HG03097 (cell line): ENCODE measurements at regions not wholly inside any gene's neighbourhood (a gene's known extent, or its start where the extent isn't known, plus 50 kb on each side); places are given as distances from the start of the nearest gene placed in this dataset.

Experiments used
- ATAC-seq: cut with Tn5 transposase; IDR thresholded peaks from one replicate; pipeline ENCODE4 v1.9.1; 2021; ENCODE audit not compliant: unreplicated experiment, low FRiP score

DNA sequence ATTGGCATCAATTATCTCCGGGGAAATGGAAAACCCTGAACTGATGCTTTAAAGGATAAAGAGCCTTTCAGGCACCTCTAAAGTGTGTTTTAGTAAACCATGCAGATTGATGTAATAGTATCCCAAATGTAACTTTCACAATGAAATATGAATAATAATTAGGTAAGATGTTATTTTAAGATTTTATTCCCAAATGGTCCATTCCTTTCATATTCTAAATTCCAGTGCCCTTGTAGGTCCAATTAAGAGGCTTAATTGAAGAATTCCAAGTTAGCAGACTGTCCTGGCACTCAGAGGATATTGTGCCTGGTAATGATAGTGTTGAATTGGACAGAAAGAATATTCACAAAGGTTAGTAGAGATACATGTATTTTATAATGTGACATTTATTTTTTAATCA, 352.5 kb upstream of the NUDT12 start:
- ATAC-seq = no peak

DNA sequence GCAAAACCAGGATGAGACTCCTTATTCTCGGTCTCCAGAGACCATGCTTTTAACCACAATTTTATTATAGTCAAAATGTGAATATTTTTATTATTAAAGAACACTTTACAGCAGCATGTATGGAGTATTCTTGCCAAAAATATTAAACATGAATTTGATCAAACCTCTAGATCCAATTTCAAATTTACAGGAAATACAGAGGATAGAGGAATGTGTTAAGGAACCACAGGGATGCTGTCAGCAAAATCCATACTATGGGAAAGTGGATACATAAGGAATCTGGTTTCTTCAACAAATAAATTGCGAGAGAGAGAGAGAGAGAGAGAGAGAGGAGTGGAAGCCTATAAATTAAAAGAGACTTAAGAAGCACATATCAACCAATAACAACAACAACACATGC, 348.2 kb upstream of the NUDT12 start:
- no peak for ATAC-seq

DNA sequence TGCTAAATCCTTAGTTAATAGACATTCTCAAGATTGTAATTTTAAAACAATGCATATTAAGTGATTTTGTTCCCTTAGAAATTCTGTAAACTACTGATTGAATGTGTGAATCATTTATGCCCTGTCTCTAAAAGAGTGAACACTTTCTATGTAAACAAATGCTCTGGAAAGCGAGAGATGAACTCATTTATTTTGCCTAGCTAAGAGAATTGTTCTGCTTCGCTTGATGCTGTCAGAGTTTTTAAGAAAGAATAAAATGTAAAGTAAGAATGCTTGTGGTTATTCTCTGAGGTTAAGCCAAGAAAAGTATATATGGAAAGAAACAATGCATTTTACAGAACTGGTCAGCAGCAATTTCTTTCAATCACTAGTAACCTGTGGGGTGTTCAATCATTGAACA, 347.4 kb upstream of the NUDT12 start:
- no peak for ATAC-seq

DNA sequence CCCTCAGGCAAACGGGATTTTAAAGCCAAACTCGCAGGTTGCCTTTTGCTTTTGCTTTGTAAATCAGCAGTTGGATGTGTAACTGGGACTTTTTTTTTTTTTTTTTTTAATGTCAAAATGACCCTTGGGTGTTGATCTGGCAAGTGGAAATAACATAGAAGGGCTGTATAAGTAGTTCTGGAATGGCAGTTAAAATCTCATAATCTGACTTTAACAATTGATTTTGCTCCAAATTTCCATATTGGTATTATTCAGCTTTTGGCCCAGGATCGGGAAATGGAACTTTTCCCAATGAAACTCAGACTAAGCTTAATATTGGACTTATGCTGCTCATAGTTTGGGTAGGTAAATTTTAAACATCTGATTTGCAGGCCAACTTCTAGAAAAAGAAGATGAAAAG, 346.8 kb upstream of the NUDT12 start:
- ATAC-seq = no peak

DNA sequence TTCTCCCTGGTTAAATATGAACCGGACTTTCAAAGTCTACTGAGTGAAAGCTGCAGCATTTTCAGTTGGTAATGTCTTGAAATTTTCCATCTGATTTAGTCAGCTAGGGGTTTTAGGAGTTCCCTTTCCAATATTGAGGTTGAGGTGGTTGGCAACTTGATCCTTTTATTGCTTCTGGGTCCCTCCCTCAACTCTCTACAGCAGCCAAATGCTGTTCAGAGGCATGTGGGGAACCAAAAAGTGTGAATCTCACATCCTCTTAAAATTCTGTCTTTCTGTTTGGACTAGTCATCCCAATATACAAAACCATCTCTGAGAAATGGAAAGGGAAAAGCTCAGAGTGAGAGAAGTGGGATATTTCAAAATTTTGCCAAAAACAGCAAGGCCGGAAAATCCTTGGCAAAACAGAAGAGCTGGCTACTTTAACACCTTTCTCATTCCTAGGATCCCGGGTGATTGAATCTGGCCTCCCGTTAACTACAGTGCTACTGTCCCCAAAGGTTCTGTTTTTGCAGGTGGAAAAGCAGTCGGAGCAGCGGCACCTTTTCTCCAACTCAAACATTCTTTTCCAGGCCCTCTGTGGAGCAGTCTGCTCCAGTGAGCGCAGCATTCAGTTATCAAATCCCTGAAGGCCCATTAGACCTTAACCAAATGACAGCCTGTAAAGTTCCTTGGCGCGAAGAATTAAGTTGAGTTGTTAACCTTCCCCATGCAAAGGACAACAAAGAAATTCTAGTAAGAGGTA, 345.9 kb upstream of the NUDT12 start:
- no peak for ATAC-seq

DNA sequence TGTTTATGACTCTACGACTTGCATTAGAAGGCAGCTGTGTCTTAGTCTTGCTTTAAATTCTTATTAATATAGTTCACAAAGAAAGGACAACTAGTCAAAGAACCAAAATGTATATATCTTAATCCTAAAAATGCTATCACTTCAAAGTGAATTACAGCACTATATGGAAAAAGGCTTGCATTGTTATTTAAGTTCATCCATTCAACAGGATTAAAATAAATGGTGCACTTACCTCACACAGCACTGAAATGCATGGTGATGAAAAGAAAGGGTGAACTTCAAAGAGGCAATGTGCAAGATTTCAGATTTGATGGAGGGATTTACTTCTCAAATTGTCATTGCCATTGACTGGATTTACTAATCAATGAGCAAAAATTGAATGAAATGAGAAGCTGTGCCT, 344.4 kb upstream of the NUDT12 start:
- no peak for ATAC-seq

DNA sequence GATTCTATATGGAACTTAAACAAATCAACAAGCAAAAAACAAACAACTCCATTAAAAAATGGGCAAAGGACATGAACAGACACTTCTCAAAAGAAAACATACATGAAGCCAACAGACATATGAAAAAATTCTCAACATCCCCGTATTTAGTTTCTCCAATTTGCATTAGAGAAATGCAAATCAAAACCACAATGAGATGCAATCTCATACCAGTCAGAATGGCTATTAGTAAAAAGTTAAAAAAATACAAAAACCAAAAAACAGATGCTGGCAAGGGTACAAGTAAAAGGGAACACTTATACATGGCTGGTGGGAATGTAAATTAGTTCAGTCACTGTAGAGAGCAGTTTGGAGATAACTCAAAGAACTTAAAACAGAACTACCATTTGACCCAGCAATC, 342.1 kb upstream of the NUDT12 start:
- no peak for ATAC-seq

DNA sequence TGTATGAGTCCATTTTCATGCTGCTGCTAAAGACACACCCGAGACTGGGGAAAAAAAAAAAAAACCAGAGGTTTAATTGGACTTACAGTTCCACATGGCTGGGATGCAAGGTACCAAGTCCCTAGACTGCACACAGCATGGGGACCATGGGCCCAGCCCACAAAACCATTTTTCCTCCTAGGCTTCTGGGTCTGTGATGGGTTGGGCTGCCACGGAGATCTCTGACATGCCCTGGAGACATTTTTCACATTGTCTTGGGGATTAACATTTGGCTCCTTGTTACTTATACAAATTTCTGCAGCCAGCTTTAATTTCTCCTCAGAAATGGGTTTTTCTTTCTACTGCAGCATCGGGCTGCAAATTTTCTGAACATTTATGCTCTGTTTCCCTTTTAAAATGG, 340.3 kb upstream of the NUDT12 start:
- no peak for ATAC-seq

DNA sequence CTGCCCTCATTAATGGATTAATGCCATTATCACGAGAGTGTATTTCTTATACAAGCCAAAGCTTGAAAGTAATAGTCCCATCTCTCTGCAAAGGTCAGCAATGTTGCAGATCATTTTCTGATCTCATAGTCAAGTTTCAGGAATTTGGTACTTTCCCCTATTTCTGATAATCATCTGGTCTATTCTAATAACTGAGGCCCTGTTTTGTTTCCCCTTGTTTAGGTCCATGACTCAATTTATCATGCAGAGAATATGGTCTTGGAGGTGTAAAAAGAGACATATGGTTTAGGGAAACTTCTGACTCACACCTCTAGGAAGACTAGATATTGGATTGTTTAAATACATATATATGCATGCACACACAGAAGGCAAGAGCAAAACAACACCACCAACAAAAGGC, 339.3 kb upstream of the NUDT12 start:
- no peak for ATAC-seq

DNA sequence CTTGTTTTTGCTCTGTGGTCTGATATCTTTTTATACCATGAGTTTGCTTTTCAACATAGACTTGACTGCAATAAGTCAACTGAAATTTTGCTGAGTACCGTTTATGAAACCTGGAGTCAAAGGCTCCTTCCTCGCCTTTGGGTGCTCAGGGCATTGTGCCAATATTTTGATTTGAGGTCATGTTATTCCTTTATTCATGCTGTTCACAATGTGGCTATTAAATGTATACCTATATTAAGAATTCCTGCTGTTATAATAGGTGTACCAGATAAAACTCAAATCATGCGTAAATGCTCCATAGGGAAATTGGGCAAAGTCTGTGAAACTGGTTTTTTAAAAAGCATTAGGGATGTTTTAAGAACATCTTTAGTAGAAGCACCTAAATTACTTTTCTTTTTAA, 334.0 kb upstream of the NUDT12 start:
- no peak for ATAC-seq

DNA sequence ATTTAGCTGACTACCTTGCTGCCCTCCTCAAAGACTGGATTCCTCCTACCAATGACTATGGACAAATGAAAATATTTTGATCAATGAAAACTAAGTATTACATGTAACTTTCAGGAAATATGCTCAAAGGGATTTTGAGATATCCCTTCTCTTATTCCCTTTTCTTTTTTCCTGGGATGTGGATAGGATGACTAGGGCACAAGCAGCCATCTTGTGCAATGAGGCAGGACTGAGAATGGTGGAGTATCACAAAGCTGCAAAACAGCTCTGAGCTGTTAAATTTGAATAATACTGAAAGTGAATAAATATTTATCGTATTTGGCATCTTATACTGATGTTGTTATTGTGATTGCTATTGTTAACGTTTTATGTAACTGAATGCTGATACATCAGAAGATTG, 333.1 kb upstream of the NUDT12 start:
- ATAC-seq = no peak

DNA sequence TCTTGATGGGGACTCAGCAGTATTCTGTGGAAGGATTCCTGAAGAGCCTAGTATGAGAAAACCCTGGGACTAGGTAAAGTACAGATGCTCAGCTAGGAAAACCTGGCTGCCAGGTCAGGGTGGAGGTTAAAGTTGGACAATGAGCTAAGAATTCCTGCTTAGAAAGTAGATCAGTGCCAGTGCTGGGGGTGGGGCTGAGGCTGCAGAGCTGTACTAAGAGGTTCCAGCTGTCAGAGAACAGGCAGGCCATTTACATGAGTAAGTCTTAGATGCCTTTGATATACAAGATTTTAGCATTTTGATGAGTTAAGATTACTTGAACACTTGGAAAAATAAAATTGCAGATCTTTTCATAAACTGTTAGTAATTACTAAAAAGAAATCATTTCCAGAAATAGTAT, 332.3 kb upstream of the NUDT12 start:
- ATAC-seq = no peak

DNA sequence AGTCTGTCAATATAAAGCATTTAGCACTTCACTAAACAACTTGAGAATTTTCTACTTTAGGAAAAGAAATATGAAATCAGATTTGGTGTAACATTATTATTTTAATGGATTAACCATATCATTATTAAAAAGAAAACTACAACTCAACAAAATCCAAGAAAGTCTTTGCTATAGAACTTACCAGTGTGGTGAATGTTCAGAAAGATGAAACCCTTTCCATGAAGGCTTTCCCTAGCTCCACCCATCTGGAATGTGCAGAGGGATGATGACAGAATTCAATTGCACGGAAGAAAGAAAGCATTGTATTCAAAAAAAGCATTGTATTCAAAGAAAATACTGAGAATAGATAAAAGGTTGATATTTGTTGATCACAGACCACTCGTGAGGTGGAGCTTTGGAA, 328.6 kb upstream of the NUDT12 start:
- ATAC-seq = no peak

DNA sequence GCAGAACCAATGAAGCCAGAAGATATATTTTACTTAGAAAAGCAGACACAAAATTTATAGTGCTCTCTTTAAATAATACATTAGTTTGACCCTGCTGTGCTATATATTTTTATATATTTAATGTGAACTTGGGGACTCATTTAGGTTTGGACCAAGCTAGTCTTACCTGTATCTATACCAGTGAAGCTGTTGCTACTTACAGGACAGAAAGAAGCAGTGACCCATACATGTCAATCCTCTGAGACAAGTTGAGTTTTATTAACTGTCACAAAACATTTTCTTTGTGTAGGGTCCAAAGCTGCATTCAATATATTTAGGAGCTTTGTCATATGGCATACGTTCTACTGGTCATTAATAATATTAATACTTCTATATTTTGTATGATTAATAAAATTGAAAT, 327.7 kb upstream of the NUDT12 start:
- no peak for ATAC-seq

DNA sequence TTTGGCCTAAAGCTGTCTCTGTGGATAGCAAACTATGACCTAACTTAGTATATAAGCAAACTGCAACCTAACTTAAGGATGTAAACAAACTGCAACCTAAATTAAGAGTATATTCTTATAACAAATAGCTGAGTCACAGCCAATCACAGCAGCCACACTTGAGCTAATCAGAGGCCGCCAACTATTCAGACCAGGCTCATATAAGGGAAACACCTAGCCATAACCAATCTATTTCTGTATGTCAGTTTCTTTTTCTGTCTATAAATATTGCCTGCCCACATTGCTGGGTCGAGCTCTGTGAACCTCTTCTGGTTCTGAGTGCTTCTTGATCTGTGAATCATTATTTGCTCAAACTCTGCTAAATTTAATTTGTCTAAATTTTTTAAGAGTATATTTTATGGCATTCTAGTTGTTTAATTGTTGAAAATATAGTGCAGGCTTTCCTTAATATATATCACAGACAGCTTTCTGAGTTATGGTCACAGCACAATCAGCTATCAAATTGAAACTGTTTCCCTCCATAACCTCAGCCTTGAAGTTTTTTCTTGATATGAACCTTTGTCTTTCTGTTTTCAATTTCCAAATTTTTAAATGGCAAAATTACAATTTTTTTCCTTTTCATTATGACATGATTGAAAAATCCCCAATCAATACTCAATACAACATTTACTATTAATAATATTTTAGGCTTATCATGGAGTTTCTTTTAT, 327.1 kb upstream of the NUDT12 start:
- ATAC-seq = no peak

DNA sequence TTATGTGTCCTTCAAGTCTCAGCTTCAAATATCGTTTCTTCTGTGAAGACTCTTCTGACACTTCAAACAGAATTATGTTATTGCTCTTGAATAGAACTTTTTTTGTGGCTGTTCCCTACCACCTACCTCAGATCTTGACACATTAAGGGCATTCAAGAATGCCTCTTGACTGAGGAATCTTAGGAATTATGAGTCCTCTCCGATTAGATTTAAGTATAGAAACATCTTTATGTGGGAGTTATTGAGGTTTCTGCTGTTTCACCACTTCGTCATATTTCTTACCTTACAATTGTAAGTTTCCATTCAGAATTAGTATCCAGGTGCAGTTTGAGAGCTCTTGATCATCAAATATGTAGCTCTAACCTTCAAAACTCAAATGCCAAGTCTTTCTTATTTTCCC, 324.2 kb upstream of the NUDT12 start:
- ATAC-seq = no peak

DNA sequence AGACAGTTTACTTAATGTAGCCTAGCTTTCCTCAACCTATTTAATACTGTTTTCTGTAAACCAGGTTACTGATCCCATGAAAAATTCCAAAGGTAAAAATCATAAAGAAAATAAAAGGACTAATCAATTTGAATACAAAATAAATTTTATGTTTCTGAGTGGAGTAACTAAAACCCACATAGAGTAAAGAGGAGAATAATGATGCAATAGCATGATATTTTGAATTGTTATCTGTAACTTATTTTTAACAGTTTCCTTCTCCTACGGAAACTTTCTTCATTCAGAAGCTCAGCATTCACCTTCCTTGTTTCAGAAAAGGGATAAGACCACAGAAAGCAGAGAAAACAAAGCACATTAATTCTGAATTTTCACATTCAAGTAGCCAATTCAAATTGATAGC, 320.6 kb upstream of the NUDT12 start:
- no peak for ATAC-seq

DNA sequence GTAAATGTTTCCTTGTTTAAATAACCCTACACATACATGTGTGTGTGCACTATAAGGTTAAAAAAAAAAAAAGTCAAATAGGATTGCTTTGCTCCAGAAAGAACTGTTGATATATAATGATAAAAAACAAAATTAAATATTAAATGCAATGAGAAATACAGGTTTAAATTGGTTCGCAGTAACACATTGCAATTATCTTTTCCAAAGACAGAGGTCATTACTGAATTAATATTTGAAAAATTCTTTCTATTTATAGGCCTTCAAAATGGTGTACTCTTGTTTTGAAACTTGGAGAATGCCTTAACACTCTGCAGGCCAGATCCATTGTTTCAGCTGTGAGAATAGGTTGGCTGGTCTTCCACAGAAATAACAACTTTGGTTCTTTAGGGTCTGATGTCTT, 319.0 kb upstream of the NUDT12 start:
- no peak for ATAC-seq

DNA sequence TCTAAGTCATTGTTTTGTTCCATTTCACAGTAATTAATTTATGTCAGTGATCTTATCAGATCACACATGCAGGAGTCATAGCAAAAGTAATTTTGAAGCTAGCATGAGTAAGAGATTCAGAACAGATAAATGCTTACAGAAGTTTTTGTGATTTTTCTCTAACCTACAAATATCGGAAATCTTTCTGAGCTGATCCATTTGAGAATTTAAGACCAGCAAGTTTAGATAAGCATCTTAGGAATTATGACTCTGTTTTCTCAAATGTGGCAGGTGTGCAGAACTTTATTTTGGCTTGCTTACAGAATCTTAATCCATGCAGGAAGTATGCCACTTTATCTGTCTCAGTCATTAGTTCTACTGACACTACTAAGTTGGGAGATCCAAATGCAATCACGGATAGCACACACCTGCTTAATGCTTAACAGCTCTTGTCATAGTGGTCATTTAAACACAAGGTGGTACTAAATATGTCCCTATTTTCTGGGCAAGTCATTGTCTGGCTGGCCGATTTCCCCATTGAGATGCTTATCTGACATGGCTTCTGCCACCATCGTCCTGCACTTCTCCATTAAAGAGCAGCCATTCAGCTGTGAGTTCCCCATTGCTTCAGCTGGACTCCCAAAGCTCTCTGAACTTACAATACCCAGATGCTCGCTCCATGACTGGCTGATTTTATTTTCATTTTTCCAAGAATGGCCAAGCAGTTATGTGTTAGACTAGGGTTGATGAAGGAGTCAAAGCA, 305.4 kb upstream of the NUDT12 start:
- ATAC-seq = no peak

DNA sequence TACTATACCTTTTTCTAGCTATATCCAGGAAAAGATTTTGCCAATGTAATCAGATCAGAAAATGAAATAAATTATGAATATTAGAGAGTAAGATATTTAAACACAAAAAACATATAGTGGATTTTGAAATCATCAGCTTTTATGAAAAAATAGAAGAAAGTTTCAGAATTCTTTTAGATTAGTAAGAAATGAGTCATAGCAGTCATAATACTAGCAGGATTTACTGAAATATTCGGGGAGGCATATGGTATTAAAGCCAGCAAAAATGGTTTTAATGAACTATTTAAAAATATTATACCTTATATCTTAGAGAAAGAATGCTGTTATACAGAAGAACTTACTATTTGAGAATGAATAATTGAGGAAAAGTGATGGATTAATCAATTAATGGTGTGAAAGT, 303.6 kb upstream of the NUDT12 start:
- no peak for ATAC-seq

DNA sequence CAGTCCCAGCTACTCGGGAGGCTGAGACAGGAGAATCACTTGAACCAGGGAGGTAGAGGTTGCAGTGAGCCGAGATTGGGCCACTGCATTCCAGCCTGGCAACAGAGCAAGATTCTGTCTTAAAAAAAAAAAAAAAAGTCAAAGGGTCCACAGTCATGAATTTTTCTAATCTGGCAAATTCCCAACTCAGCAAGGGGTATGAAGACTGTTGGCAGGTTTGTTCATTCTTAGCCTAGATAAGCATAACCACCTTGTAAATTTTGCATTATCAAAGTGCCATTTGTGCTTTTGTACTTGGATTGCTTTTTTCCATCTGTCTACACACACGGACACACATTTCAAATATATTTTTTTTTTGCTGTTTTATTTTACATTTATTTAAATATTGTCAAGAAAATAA, 299.8 kb upstream of the NUDT12 start:
- no peak for ATAC-seq

DNA sequence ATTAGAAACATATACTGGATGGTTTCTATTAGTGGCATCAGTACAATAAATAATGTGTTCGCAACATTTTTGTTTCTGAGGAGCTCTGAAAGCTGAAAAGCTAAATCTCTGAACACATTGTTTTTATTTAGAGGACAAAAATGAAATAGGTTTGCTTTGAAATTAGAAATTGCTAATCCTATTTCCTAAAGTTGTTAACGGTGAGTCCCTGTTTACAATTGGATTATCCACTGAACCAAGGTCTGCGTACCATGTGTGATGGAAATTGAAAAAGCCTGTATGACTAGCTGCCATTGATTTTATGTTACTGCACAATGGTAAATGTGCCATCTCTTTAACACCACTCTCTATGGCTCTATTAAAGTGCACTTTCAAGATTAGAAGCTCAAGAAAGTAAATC, 297.7 kb upstream of the NUDT12 start:
- no peak for ATAC-seq
